ENCODE measurements at regions not wholly inside any gene's neighbourhood (a gene's known extent, or its start where the extent isn't known, plus 50 kb on each side); places are given as distances from the start of the nearest gene placed in this dataset.
A peak's percentile ranks its signal among the peaks of the same experiment; 100 is the strongest.

GRCh38 chr5:133818869-133819600 is 149.4 kb downstream of the C5orf15 start:
- Histone ChIP-seq H3K9me3 (ENCODE audit: control insufficient read depth, low read depth, low read length) (no peaks in the 10 kb centered on the region), H3K4me1 (ENCODE audit: control insufficient read depth, insufficient read depth, low read length) (no peaks in the 10 kb centered on the region), H3K4me3 (ENCODE audit: low read length) (no peak overlapping the region), H3K27ac (ENCODE audit: low read length) (no peak overlapping the region), H3K27me3 (ENCODE audit: control insufficient read depth, insufficient read depth, low read length) (peaks cover 13% of the 10 kb centered on the region), H3K36me3 (ENCODE audit: control insufficient read depth, insufficient read depth, low read length) (no peaks in the 10 kb centered on the region)
- DNase-seq = no peak
- 72% methylated on average over 2 of the region's 12 CpGs for WGBS (ENCODE audit: insufficient coverage, low lambda C conversion rate)

GRCh38 chr5:133818031-133818431 is 150.4 kb downstream of the C5orf15 start:
- DNase-seq = peak in 1 of 2 donors; percentile 22
- peaks cover 20% of the 10 kb centered on the region for H3K27me3 ChIP-seq (ENCODE audit: control insufficient read depth, insufficient read depth, low read length)
- no CpG with 5 or more reads among the region's 5 CpGs for WGBS (ENCODE audit: insufficient coverage, low lambda C conversion rate)
- H3K4me3 ChIP-seq (ENCODE audit: low read length) = no peak overlapping the region
- no peak overlapping the region for H3K27ac ChIP-seq (ENCODE audit: low read length)
- H3K9me3 ChIP-seq (ENCODE audit: control insufficient read depth, low read depth, low read length) = no peaks in the 10 kb centered on the region
- no peaks in the 10 kb centered on the region for H3K36me3 ChIP-seq (ENCODE audit: control insufficient read depth, insufficient read depth, low read length)
- no peaks in the 10 kb centered on the region for H3K4me1 ChIP-seq (ENCODE audit: control insufficient read depth, insufficient read depth, low read length)

GRCh38 chr5:133817456-133817855 is 151.0 kb downstream of the C5orf15 start:
- no peak overlapping the region for H3K27ac ChIP-seq (ENCODE audit: low read length)

GRCh38 chr5:133816791-133817190 is 151.6 kb downstream of the C5orf15 start:
- no peak for DNase-seq
- no CpG with 5 or more reads among the region's 5 CpGs for WGBS (ENCODE audit: insufficient coverage, low lambda C conversion rate)
- H3K4me3 ChIP-seq (ENCODE audit: low read length) = no peak overlapping the region
- H3K27me3 ChIP-seq (ENCODE audit: control insufficient read depth, insufficient read depth, low read length) = peaks cover 20% of the 10 kb centered on the region
- H3K27ac ChIP-seq (ENCODE audit: low read length) = no peak overlapping the region
- no peaks in the 10 kb centered on the region for H3K4me1 ChIP-seq (ENCODE audit: control insufficient read depth, insufficient read depth, low read length)
- H3K9me3 ChIP-seq (ENCODE audit: control insufficient read depth, low read depth, low read length) = no peaks in the 10 kb centered on the region
- no peaks in the 10 kb centered on the region for H3K36me3 ChIP-seq (ENCODE audit: control insufficient read depth, insufficient read depth, low read length)

More at GRCh38 chr5:133817456-133817855, 151.0 kb downstream of the C5orf15 start:
- no peaks in the 10 kb centered on the region for H3K36me3 ChIP-seq (ENCODE audit: control insufficient read depth, insufficient read depth, low read length)
- no peak overlapping the region for H3K4me3 ChIP-seq (ENCODE audit: low read length)
- DNase-seq = no peak
- no peaks in the 10 kb centered on the region for H3K9me3 ChIP-seq (ENCODE audit: control insufficient read depth, low read depth, low read length)
- H3K27me3 ChIP-seq (ENCODE audit: control insufficient read depth, insufficient read depth, low read length) = peaks cover 20% of the 10 kb centered on the region
- no peaks in the 10 kb centered on the region for H3K4me1 ChIP-seq (ENCODE audit: control insufficient read depth, insufficient read depth, low read length)
- WGBS (ENCODE audit: insufficient coverage, low lambda C conversion rate) = no CpG with 5 or more reads among the region's 2 CpGs

GRCh38 chr5:133814152-133814551 is 154.3 kb downstream of the C5orf15 start:
- Histone ChIP-seq H3K27me3 (ENCODE audit: control insufficient read depth, insufficient read depth, low read length) (peaks cover 22% of the 10 kb centered on the region), H3K4me1 (ENCODE audit: control insufficient read depth, insufficient read depth, low read length) (no peaks in the 10 kb centered on the region), H3K4me3 (ENCODE audit: low read length) (no peak overlapping the region), H3K9me3 (ENCODE audit: control insufficient read depth, low read depth, low read length) (no peaks in the 10 kb centered on the region), H3K27ac (ENCODE audit: low read length) (no peak overlapping the region), H3K36me3 (ENCODE audit: control insufficient read depth, insufficient read depth, low read length) (no peaks in the 10 kb centered on the region)
- no peak for DNase-seq
- no CpG with 5 or more reads among the region's 8 CpGs for WGBS (ENCODE audit: insufficient coverage, low lambda C conversion rate)

- Histone ChIP-seq H3K9me3 (ENCODE audit: control insufficient read depth, low read depth, low read length) (no peaks in the 10 kb centered on the region), H3K4me1 (ENCODE audit: control insufficient read depth, insufficient read depth, low read length) (no peaks in the 10 kb centered on the region), H3K27me3 (ENCODE audit: control insufficient read depth, insufficient read depth, low read length) (peaks cover 27% of the 10 kb centered on the region), H3K4me3 (ENCODE audit: low read length) (no peak overlapping the region), H3K27ac (ENCODE audit: low read length) (no peak overlapping the region), H3K36me3 (ENCODE audit: control insufficient read depth, insufficient read depth, low read length) (no peaks in the 10 kb centered on the region)
- no peak for DNase-seq
- WGBS (ENCODE audit: insufficient coverage, low lambda C conversion rate) = no CpG with 5 or more reads among the region's 3 CpGs
Measured at GRCh38 chr5:133811168-133811567, 157.3 kb downstream of the C5orf15 start.

GRCh38 chr5:133809801-133810200 is 158.6 kb downstream of the C5orf15 start:
- H3K27me3 ChIP-seq (ENCODE audit: control insufficient read depth, insufficient read depth, low read length) = peaks cover 21% of the 10 kb centered on the region
- WGBS (ENCODE audit: insufficient coverage, low lambda C conversion rate) = no CpG with 5 or more reads among the region's 2 CpGs
- H3K36me3 ChIP-seq (ENCODE audit: control insufficient read depth, insufficient read depth, low read length) = no peaks in the 10 kb centered on the region
- DNase-seq = no peak
- H3K4me3 ChIP-seq (ENCODE audit: low read length) = no peak overlapping the region
- H3K4me1 ChIP-seq (ENCODE audit: control insufficient read depth, insufficient read depth, low read length) = no peaks in the 10 kb centered on the region
- no peak overlapping the region for H3K27ac ChIP-seq (ENCODE audit: low read length)
- no peaks in the 10 kb centered on the region for H3K9me3 ChIP-seq (ENCODE audit: control insufficient read depth, low read depth, low read length)

- no peak for DNase-seq
- Histone ChIP-seq H3K27me3 (ENCODE audit: control insufficient read depth, insufficient read depth, low read length) (peaks cover 22% of the 10 kb centered on the region), H3K4me1 (ENCODE audit: control insufficient read depth, insufficient read depth, low read length) (no peaks in the 10 kb centered on the region), H3K36me3 (ENCODE audit: control insufficient read depth, insufficient read depth, low read length) (no peaks in the 10 kb centered on the region), H3K27ac (ENCODE audit: low read length) (no peak overlapping the region), H3K9me3 (ENCODE audit: control insufficient read depth, low read depth, low read length) (no peaks in the 10 kb centered on the region), H3K4me3 (ENCODE audit: low read length) (no peak overlapping the region)
- no CpG with 5 or more reads among the region's 4 CpGs for WGBS (ENCODE audit: insufficient coverage, low lambda C conversion rate)
Measured at GRCh38 chr5:133807348-133807747, 161.1 kb downstream of the C5orf15 start.

- H3K4me3 ChIP-seq (ENCODE audit: low read length) = no peak overlapping the region
- no CpG with 5 or more reads among the region's 3 CpGs for WGBS (ENCODE audit: insufficient coverage, low lambda C conversion rate)
- H3K9me3 ChIP-seq (ENCODE audit: control insufficient read depth, low read depth, low read length) = no peaks in the 10 kb centered on the region
- no peaks in the 10 kb centered on the region for H3K36me3 ChIP-seq (ENCODE audit: control insufficient read depth, insufficient read depth, low read length)
- DNase-seq = no peak
- H3K27ac ChIP-seq (ENCODE audit: low read length) = no peak overlapping the region
- H3K4me1 ChIP-seq (ENCODE audit: control insufficient read depth, insufficient read depth, low read length) = no peaks in the 10 kb centered on the region
- H3K27me3 ChIP-seq (ENCODE audit: control insufficient read depth, insufficient read depth, low read length) = peaks cover 22% of the 10 kb centered on the region
Measured at GRCh38 chr5:133806847-133807246, 161.6 kb downstream of the C5orf15 start.

- WGBS (ENCODE audit: insufficient coverage, low lambda C conversion rate) = no CpG with 5 or more reads among the region's 8 CpGs
- H3K36me3 ChIP-seq (ENCODE audit: control insufficient read depth, insufficient read depth, low read length) = no peaks in the 10 kb centered on the region
- H3K4me1 ChIP-seq (ENCODE audit: control insufficient read depth, insufficient read depth, low read length) = no peaks in the 10 kb centered on the region
- H3K27me3 ChIP-seq (ENCODE audit: control insufficient read depth, insufficient read depth, low read length) = peaks cover 12% of the 10 kb centered on the region
- DNase-seq = no peak
- no peak overlapping the region for H3K4me3 ChIP-seq (ENCODE audit: low read length)
- H3K27ac ChIP-seq (ENCODE audit: low read length) = no peak overlapping the region
- no peaks in the 10 kb centered on the region for H3K9me3 ChIP-seq (ENCODE audit: control insufficient read depth, low read depth, low read length)
Measured at GRCh38 chr5:133801955-133802751, 166.3 kb downstream of the C5orf15 start.
